Choroid plexus epithelial cell (primary cell): ENCODE measurements at regions not wholly inside any gene's neighbourhood (a gene's known extent, or its start where the extent isn't known, plus 50 kb on each side); places are given as distances from the start of the nearest gene placed in this dataset.

Source experiments
- DNase-seq: peaks from one replicate; pipeline ENCODE4 v3.0.0-alpha.2; 2010; ENCODE audit warnings: low read depth
- H3K4me3 ChIP-seq: 2 replicates; pipeline ENCODE4 v1.5.1; 2011; ENCODE audit warnings: low read depth, mild to moderate bottlenecking, control low read depth, low read length, moderate library complexity
- TF ChIP-seq, protein P1 (sequence below): conservative IDR thresholded peaks from 2 replicates; pipeline ENCODE4 v1.5.1; 2011; ENCODE audit warnings: low read depth, mild to moderate bottlenecking, control low read depth, inconsistent platforms, low read length, moderate library complexity

DNA sequence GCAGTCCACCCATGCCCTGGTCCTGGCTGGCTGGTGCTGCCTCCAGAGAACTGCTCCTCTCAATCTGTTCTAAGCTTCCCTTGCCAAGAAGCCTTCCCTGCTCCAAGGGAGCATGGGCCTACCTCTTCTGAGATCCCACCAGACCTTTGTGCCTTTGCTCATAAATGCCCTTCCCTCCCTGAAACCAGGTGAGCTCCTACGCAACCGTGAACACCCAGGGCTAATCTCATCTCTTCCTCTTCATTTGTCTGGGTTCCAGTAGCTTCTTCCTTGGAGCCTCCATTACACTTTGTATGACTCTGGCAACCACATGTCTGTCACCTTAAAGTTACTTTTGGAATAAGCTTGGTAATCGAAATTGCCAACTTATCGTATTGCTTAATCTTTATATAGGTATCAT lies 270.6 kb downstream of the PBX3 start:
- no peak for DNase-seq
- H3K4me3 ChIP-seq: no peak overlapping the region
- TF ChIP-seq, protein P1, sequence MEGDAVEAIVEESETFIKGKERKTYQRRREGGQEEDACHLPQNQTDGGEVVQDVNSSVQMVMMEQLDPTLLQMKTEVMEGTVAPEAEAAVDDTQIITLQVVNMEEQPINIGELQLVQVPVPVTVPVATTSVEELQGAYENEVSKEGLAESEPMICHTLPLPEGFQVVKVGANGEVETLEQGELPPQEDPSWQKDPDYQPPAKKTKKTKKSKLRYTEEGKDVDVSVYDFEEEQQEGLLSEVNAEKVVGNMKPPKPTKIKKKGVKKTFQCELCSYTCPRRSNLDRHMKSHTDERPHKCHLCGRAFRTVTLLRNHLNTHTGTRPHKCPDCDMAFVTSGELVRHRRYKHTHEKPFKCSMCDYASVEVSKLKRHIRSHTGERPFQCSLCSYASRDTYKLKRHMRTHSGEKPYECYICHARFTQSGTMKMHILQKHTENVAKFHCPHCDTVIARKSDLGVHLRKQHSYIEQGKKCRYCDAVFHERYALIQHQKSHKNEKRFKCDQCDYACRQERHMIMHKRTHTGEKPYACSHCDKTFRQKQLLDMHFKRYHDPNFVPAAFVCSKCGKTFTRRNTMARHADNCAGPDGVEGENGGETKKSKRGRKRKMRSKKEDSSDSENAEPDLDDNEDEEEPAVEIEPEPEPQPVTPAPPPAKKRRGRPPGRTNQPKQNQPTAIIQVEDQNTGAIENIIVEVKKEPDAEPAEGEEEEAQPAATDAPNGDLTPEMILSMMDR: no peak

DNA sequence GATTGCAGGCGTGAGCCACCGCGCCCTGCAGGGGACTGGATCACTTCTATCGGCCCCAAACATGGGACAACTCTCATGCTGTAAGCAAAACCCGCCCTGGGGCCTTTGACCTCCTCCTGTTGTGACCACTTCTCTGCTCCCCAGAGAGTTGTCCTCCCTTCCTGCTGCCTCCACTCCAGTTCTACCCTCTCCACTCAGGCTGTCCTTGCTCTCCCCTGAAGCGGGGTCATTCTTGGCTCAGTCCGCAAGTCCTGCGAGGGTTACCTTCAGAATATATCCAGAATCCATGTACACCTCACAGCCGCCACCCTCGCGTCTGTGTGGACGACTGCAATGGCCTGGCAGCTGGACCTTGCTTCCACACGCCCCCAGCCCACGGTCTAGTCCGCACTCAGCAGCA lies 273.7 kb downstream of the PBX3 start:
- no peak overlapping the region for H3K4me3 ChIP-seq
- TF ChIP-seq, protein P1: no peak
- no peak for DNase-seq

DNA sequence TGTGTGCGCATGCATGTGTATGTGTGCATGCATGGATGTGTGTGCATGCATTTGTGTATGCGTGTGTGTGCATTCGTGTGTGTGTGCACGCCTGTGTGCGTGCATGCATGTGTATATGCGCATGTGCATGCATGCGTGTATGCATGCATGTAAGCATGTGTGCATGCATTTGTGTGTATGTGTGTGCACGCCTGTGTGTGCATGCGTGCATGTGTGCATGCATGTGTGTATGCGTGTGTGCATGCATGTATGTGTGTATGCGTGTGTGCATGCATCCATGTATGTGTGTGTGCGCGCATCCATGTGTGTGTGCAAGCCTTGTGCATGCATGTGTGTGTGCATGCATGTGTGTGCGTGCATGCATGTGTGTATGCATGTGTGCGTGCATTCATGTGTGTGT lies 276.8 kb downstream of the PBX3 start:
- TF ChIP-seq, protein P1: no peak
- H3K4me3 ChIP-seq: no peak overlapping the region
- no peak for DNase-seq

DNA sequence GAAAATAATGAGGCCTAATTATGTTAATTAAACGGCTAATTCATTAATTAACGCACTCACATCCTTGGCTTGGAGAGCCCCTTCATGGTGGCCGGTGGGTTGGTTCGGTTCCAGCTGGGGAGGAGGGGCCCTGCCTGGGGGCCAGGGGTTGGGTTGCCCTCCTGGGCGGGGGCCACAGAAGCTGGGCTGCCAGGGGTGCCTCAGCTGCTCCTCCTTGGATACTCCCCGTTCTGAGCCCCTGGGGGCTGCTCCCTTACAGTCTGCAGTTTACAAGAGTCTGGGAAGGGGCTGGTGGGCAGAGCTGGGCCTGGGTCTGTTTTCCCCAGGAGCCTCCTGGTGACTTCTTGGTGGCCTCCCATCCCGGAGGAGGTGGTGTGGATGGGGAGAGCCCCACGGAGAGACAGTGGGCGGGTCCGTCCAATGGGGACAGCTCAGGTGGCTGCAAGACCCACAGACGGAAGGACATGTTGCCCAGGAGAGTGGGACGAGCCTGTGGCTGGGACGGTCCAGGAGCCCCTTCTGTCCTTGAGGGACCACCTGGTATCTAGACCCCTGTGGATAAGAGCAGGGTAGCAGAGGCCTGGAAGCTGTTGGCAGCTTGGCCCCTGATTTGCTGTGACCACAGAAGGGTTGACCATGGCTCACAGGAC lies 277.5 kb downstream of the PBX3 start:
- TF ChIP-seq, protein P1: no peak
- no peak for DNase-seq
- no peak overlapping the region for H3K4me3 ChIP-seq

DNA sequence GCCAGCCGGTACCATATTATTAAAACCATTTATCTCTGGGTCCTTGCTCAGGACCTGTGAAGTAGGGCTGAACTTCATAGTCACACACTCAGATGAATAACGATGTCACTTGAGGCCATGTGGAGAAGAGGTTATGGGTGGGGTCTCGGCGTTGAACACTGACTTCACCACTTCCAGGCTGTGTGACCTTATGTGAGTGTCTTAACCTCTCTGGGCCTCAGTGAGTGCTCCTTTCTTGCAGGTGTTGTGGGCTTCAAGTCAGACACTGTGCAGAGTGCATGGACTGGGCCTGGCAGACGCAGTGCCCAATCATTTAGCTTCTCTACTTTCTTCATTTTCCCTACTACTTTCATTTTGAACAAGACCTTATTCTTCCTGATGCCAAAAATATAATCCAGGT lies 278.8 kb downstream of the PBX3 start:
- DNase-seq: no peak
- TF ChIP-seq, protein P1: no peak
- H3K4me3 ChIP-seq: no peak overlapping the region

DNA sequence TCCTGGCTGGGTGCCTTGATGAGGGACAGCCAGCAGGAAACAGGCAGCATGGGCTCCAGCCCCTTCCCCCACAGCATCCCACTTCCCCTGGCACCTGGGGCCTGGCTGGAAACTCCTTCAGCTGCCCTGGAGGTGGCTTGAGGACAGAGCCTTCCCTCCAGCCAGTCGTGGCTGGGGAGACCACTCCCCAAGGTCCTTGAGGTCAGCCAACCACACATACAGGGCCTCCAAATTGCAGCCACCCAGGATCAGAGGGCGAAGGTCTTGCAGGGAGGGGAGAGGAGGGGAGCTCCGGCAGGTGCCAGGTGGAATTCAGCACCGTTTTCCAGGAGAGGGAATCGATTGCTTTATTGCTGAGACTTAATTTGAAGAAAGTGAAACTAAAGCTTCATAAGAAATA lies 280.4 kb downstream of the PBX3 start:
- H3K4me3 ChIP-seq: no peak overlapping the region
- DNase-seq: no peak
- TF ChIP-seq, protein P1: no peak

DNA sequence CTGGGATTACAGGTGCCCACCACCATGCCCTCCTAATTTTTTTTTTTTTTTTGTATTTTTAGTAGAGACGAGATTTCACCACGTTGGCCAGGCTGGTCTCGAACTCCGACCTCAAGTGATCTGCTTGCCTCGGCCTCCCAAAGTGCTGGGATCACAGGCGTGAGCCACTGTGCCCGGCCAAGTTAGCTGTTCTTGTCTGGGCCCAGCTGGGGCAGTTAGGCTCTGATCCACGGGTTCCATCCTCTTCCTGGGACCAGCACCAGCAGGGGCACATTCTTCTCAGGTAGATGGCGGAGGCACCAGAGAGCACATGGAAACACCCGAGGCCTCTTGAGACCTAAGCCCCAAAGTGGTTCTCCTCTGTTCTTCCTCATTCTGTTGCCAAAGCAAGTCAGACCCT lies 281.6 kb downstream of the PBX3 start:
- H3K4me3 ChIP-seq: no peak overlapping the region
- DNase-seq: no peak
- TF ChIP-seq, protein P1: no peak
